IMR-90 (cell line): ENCODE measurements at regions not wholly inside any gene's neighbourhood (a gene's known extent, or its start where the extent isn't known, plus 50 kb on each side); places are given as distances from the start of the nearest gene placed in this dataset.

Source experiments
- ATAC-seq: fragments of 200-7000 bp; cut with Tn5 transposase; 2 replicates; pipeline ENCODE4 v1.9.1; 2020; ENCODE audit warnings: low read depth, mild to moderate bottlenecking, moderate library complexity
- BruUV-seq: library from RNA; stranded (reverse); fragments of 400-500 nt; replicated peaks from 2 replicates; lab custom pipeline; 2021; lab: Mats Ljungman, UMichigan
- CTCF ChIA-PET: fragments of 300-600 bp; formaldehyde crosslinking; extraction: SDS; loops from one replicate; lab custom pipeline; 2021; ENCODE audit warnings: antibody characterized with exemption; lab: Yijun Ruan, JAX
- POLR2A ChIA-PET: fragments of 300-600 bp; sonication (Branson Sonifier 250); formaldehyde crosslinking; loops from one replicate; lab custom pipeline; 2022; ENCODE audit warnings: antibody characterized with exemption; ENCODE audit not compliant: unreplicated experiment; lab: Charles Lee
- DNase-seq: peaks from one replicate; pipeline ENCODE4 v3.0.0; 2013
- H2AFZ ChIP-seq: replicated peaks from 2 replicates; pipeline ENCODE3; 2013; ENCODE audit warnings: low read length, mild to moderate bottlenecking; ENCODE audit not compliant: poor library complexity
- H2AK5ac ChIP-seq: 2 replicates; pipeline ENCODE4 v1.6.1; 2013; ENCODE audit warnings: low read depth, low read length, inconsistent platforms
- H2AK9ac ChIP-seq: replicated peaks from 2 replicates; pipeline ENCODE3; 2013; ENCODE audit warnings: mild to moderate bottlenecking, low read depth, low read length, moderate library complexity; ENCODE audit not compliant: poor library complexity
- H2BK120ac ChIP-seq: 2 replicates; pipeline ENCODE4 v1.6.1; 2013; ENCODE audit warnings: low read depth, low read length, inconsistent platforms
- H2BK15ac ChIP-seq: 3 replicates; pipeline ENCODE4 v1.6.1; 2013; ENCODE audit warnings: low read depth, low read length, inconsistent platforms
- H2BK20ac ChIP-seq: 2 replicates; pipeline ENCODE4 v1.6.1; 2013; ENCODE audit warnings: low read depth, mild to moderate bottlenecking, inconsistent platforms, low read length, moderate library complexity
- H2BK5ac ChIP-seq: 2 replicates; pipeline ENCODE4 v1.6.1; 2013; ENCODE audit warnings: mild to moderate bottlenecking, low read depth, low read length, inconsistent platforms; ENCODE audit not compliant: poor library complexity, severe bottlenecking
- H3K14ac ChIP-seq: replicated peaks from 2 replicates; pipeline ENCODE4 v1.6.1; 2013; ENCODE audit warnings: low read depth, low read length, inconsistent platforms
- H3K18ac ChIP-seq: 2 replicates; pipeline ENCODE4 v1.6.1; 2013; ENCODE audit warnings: low read depth, low read length, control low read depth
- H3K23ac ChIP-seq: 2 replicates; pipeline ENCODE4 v1.6.1; 2013; ENCODE audit warnings: low read depth, low read length, inconsistent platforms
- H3K27ac ChIP-seq: 2 replicates; pipeline ENCODE4 v1.5.1; 2013; ENCODE audit warnings: mild to moderate bottlenecking, control low read depth, low read length; ENCODE audit not compliant: insufficient read depth
- H3K27me3 ChIP-seq: 2 replicates; pipeline ENCODE4 v1.6.1; 2013; ENCODE audit warnings: low read length; ENCODE audit not compliant: control insufficient read depth, insufficient read depth
- H3K36me3 ChIP-seq: 2 replicates; pipeline ENCODE4 v1.6.1; 2013; ENCODE audit warnings: low read length, mixed read lengths; ENCODE audit not compliant: control insufficient read depth, insufficient read depth
- H3K4ac ChIP-seq: 2 replicates; pipeline ENCODE4 v1.6.1; 2013; ENCODE audit warnings: low read depth, low read length, inconsistent platforms
- H3K4me1 ChIP-seq: 2 replicates; pipeline ENCODE4 v1.6.1; 2013; ENCODE audit warnings: low read length, mixed read lengths; ENCODE audit not compliant: control insufficient read depth, insufficient read depth
- H3K4me2 ChIP-seq: 2 replicates; pipeline ENCODE4 v1.6.1; 2013; ENCODE audit warnings: low read depth, mild to moderate bottlenecking, control low read depth, low read length, moderate library complexity
- H3K4me3 ChIP-seq: 2 replicates; pipeline ENCODE4 v1.5.1; 2013; ENCODE audit warnings: low read depth, mild to moderate bottlenecking, control low read depth, low read length, moderate library complexity; ENCODE audit not compliant: insufficient read depth
- H3K56ac ChIP-seq: 2 replicates; pipeline ENCODE4 v1.6.1; 2013; ENCODE audit warnings: low read length, inconsistent platforms; ENCODE audit not compliant: insufficient read depth; ENCODE audit errors: extremely low read depth
- H3K79me1 ChIP-seq, 2 experiments: 2 replicates each; pipeline ENCODE4 v1.6.1; 2013; ENCODE audit warnings: low read length in 2 of 2, inconsistent platforms in 1 of 2, low read depth in 1 of 2
- H3K9ac ChIP-seq: 2 replicates; pipeline ENCODE4 v1.6.1; 2013; ENCODE audit warnings: low read depth, low read length, control low read depth
- H3K9me1 ChIP-seq: 2 replicates; pipeline ENCODE4 v1.6.1; 2013; ENCODE audit warnings: low read length, inconsistent platforms; ENCODE audit not compliant: insufficient read depth
- H3K9me3 ChIP-seq: 2 replicates; pipeline ENCODE4 v1.6.1; 2013; ENCODE audit warnings: low read length; ENCODE audit not compliant: control insufficient read depth, insufficient read depth
- H4K20me1 ChIP-seq: 2 replicates; pipeline ENCODE4 v1.6.1; 2013; ENCODE audit warnings: low read length, inconsistent platforms; ENCODE audit not compliant: insufficient read depth
- H4K5ac ChIP-seq: 2 replicates; pipeline ENCODE4 v1.6.1; 2013; ENCODE audit warnings: mild to moderate bottlenecking, low read depth, low read length, control low read depth
- H4K8ac ChIP-seq, 2 experiments: 2 replicates each; pipeline ENCODE4 v1.6.1; 2013; ENCODE audit warnings: low read depth in 2 of 2, low read length in 2 of 2, control low read depth in 1 of 2, inconsistent platforms in 1 of 2
- H4K91ac ChIP-seq: 2 replicates; pipeline ENCODE4 v1.6.1; 2013; ENCODE audit warnings: low read depth, low read length, inconsistent platforms; ENCODE audit not compliant: insufficient read depth
- CEBPB ChIP-seq: IDR thresholded peaks from 2 replicates; pipeline ENCODE4 v1.6.1; 2012; ENCODE audit warnings: low read depth, low read length, improper control_type of control experiment
- ELK1 ChIP-seq: fragments of 150-350 bp; IDR thresholded peaks from 2 replicates; pipeline ENCODE4 v1.6.1; 2016; ENCODE audit warnings: low read depth, mild to moderate bottlenecking, low read length, moderate library complexity, borderline replicate concordance
- MAFK ChIP-seq: IDR thresholded peaks from 2 replicates; pipeline ENCODE4 v1.6.1; 2012; ENCODE audit warnings: low read depth, low read length, improper control_type of control experiment
- MAZ ChIP-seq: IDR thresholded peaks from 2 replicates; pipeline ENCODE4 v1.6.1; 2012; ENCODE audit warnings: low read depth, mild to moderate bottlenecking, low read length, improper control_type of control experiment, moderate library complexity, borderline replicate concordance
- MXI1 ChIP-seq: IDR thresholded peaks from 2 replicates; pipeline ENCODE4 v1.6.1; 2012; ENCODE audit warnings: low read depth, mild to moderate bottlenecking, low read length, moderate library complexity, borderline replicate concordance
- NFE2L2 ChIP-seq: fragments of 150-350 bp; IDR thresholded peaks from 2 replicates; pipeline ENCODE4 v1.6.1; 2016; ENCODE audit warnings: low read depth, mild to moderate bottlenecking, low read length
- POLR2A ChIP-seq: IDR thresholded peaks from 2 replicates; pipeline ENCODE4 v1.6.1; 2012; ENCODE audit warnings: mild to moderate bottlenecking, low read depth, low read length
- SMC3 ChIP-seq: fragments of 150-350 bp; IDR thresholded peaks from 2 replicates; pipeline ENCODE4 v1.6.1; 2016; ENCODE audit warnings: low read depth, mild to moderate bottlenecking, antibody characterized with exemption, low read length, moderate library complexity
- WGBS, 2 experiments: methylation state at CpG; one replicate each; pipeline versions ENCODE4 v1.1.5 to v1.1.7; 2013; ENCODE audit warnings: missing lambda C conversion rate in 2 of 2; ENCODE audit not compliant: insufficient read length in 1 of 2; ENCODE audit errors: extremely low coverage in 2 of 2; 5-methylcytosine and 5-hydroxymethylcytosine counted together
- dilution Hi-C: fragments of 300-500 bp; cut with HindIII; formaldehyde crosslinking; loops from one replicate; pipeline ENCODE4 v1.14.3; 2018; ENCODE audit warnings: low sequenced_read_pairs; ENCODE audit not compliant: unreplicated experiment
- in situ Hi-C: fragments of 300-500 bp; cut with MboI; formaldehyde crosslinking; loops from 3 replicates; pipeline ENCODE4 v1.14.3; 2019; ENCODE audit warnings: low sequenced_read_pairs, inconsistent platforms, mixed read lengths
- intact Hi-C: fragments of 100-400 bp; cut with micrococcal nuclease; formaldehyde crosslinking; loops from 2 replicates; pipeline ENCODE4 v1.10.0; 2022
- TF ChIP-seq, protein P1 (sequence below): conservative IDR thresholded peaks from 2 replicates; pipeline ENCODE4 v1.5.1; 2012; ENCODE audit warnings: mild to moderate bottlenecking, low read depth, low read length, improper control_type of control experiment

GRCh38 chr2:8452296-8452695 is 229.6 kb upstream of the ID2 start:
- no peak overlapping the region for H3K23ac ChIP-seq
- peaks cover 4% of the 10 kb centered on the region for H3K4me1 ChIP-seq
- POLR2A ChIA-PET: no interaction called here
- dilution Hi-C loops (no loop called here), intact Hi-C loops (no loop called here), in situ Hi-C loops (no loop called here)
- no peak overlapping the region for H3K4me3 ChIP-seq
- H3K27ac ChIP-seq: no peak overlapping the region
- CTCF ChIA-PET: no interaction called here
- H4K8ac ChIP-seq: no peak overlapping the region
- H2BK120ac ChIP-seq: no peak overlapping the region
- TF ChIP-seq SMC3: no peak
- TF ChIP-seq MXI1: no peak
- TF ChIP-seq, protein P1, sequence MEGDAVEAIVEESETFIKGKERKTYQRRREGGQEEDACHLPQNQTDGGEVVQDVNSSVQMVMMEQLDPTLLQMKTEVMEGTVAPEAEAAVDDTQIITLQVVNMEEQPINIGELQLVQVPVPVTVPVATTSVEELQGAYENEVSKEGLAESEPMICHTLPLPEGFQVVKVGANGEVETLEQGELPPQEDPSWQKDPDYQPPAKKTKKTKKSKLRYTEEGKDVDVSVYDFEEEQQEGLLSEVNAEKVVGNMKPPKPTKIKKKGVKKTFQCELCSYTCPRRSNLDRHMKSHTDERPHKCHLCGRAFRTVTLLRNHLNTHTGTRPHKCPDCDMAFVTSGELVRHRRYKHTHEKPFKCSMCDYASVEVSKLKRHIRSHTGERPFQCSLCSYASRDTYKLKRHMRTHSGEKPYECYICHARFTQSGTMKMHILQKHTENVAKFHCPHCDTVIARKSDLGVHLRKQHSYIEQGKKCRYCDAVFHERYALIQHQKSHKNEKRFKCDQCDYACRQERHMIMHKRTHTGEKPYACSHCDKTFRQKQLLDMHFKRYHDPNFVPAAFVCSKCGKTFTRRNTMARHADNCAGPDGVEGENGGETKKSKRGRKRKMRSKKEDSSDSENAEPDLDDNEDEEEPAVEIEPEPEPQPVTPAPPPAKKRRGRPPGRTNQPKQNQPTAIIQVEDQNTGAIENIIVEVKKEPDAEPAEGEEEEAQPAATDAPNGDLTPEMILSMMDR: no peak
- no peak for TF ChIP-seq MAFK
- TF ChIP-seq POLR2A: no peak
- TF ChIP-seq NFE2L2: no peak
- TF ChIP-seq CEBPB: no peak
- TF ChIP-seq ELK1: no peak
- no peak for TF ChIP-seq MAZ
- H3K9me1 ChIP-seq: no peaks in the 10 kb centered on the region
- H3K9ac ChIP-seq: no peak overlapping the region
- H3K9me3 ChIP-seq: no peaks in the 10 kb centered on the region
- no peak overlapping the region for H2BK20ac ChIP-seq
- no peak overlapping the region for H3K14ac ChIP-seq
- no TSS peak for BruUV-seq
- no peaks in the 10 kb centered on the region for H3K36me3 ChIP-seq
- H2AK5ac ChIP-seq: no peak overlapping the region
- H3K27me3 ChIP-seq: peaks cover 3% of the 10 kb centered on the region; the same call in 1 of the 2 replicates
- WGBS, 2 experiments: 90% methylated on average over 2 of the region's 5 CpGs; no CpG with 5 or more reads in 1 of the 2 experiments
- DNase-seq (no peak), ATAC-seq (no peak)
- H2BK5ac ChIP-seq: no peak overlapping the region
- no peak overlapping the region for H3K56ac ChIP-seq
- no peak overlapping the region for H3K4ac ChIP-seq
- H4K20me1 ChIP-seq: no peaks in the 10 kb centered on the region
- H2AK9ac ChIP-seq: no peak overlapping the region
- H2AFZ ChIP-seq: no peak overlapping the region
- H3K4me2 ChIP-seq: no peak overlapping the region
- H3K18ac ChIP-seq: no peak overlapping the region
- H4K91ac ChIP-seq: no peak overlapping the region
- H2BK15ac ChIP-seq: no peak overlapping the region
- no peaks in the 10 kb centered on the region for H3K79me1 ChIP-seq
- H4K5ac ChIP-seq: no peak overlapping the region
